ENCODE measurements at regions not wholly inside any gene's neighbourhood (a gene's known extent, or its start where the extent isn't known, plus 50 kb on each side); places are given as distances from the start of the nearest gene placed in this dataset.

- Histone ChIP-seq H3K9ac (ENCODE audit: insufficient read depth in 1 of 2, low read length in 2 of 2) (no peak overlapping the region), H3K27ac (ENCODE audit: low read depth in 1 of 2, low read length in 1 of 2) (no peak overlapping the region), H3K4me1 (ENCODE audit: control insufficient read depth in 5 of 5, insufficient read depth in 5 of 5, low read length in 5 of 5) (no peaks in the 10 kb centered on the region), H3K4me3 (no peak overlapping the region), H3K9me3 (ENCODE audit: control insufficient read depth in 4 of 4, insufficient read depth in 3 of 4, low read length in 3 of 4) (peaks cover 0 to 5% (median 2%) of the 10 kb centered on the region in 4 donors), H3K36me3 (ENCODE audit: control insufficient read depth in 4 of 4, insufficient read depth in 4 of 4, low read length in 4 of 4) (no peaks in the 10 kb centered on the region), H3K27me3 (ENCODE audit: control insufficient read depth in 3 of 3, insufficient read depth in 3 of 3, low read length in 2 of 3) (no peaks in the 10 kb centered on the region)
- ATAC-seq (ENCODE audit: insufficient read depth, low FRiP score): no peak
- TF ChIP-seq CTCF (IDR thresholded peaks at IDR 0.05; ENCODE audit: control extremely low read depth, extremely low read depth): no peak
- no peak for DNase-seq
- WGBS, 2 donors: 54 to 63% methylated on average over 11 of the region's 11 CpGs
Measured at GRCh38 chr12:107287436-107288413, 194.4 kb upstream of the CRY1 start.

GRCh38 chr12:107288414-107289127 lies 195.2 kb upstream of the CRY1 start:
- no peak for ATAC-seq (ENCODE audit: insufficient read depth, low FRiP score)
- 67 to 80% methylated on average over 15 of the region's 15 CpGs for WGBS, 2 donors
- TF ChIP-seq CTCF (IDR thresholded peaks at IDR 0.05; ENCODE audit: control extremely low read depth, extremely low read depth): no peak
- Histone ChIP-seq H3K9me3 (ENCODE audit: control insufficient read depth in 4 of 4, insufficient read depth in 3 of 4, low read length in 3 of 4) (peaks cover 0 to 5% (median under 1%) of the 10 kb centered on the region in 4 donors), H3K4me1 (ENCODE audit: control insufficient read depth in 5 of 5, insufficient read depth in 5 of 5, low read length in 5 of 5) (no peaks in the 10 kb centered on the region), H3K27ac (ENCODE audit: low read depth in 1 of 2, low read length in 1 of 2) (no peak overlapping the region), H3K4me3 (no peak overlapping the region), H3K27me3 (ENCODE audit: control insufficient read depth in 3 of 3, insufficient read depth in 3 of 3, low read length in 2 of 3) (no peaks in the 10 kb centered on the region), H3K36me3 (ENCODE audit: control insufficient read depth in 4 of 4, insufficient read depth in 4 of 4, low read length in 4 of 4) (no peaks in the 10 kb centered on the region), H3K9ac (ENCODE audit: insufficient read depth in 1 of 2, low read length in 2 of 2) (no peak overlapping the region)
- DNase-seq: peak in 1 of 3 donors; percentile 9

- Histone ChIP-seq H3K27me3 (ENCODE audit: control insufficient read depth in 3 of 3, insufficient read depth in 3 of 3, low read length in 2 of 3) (peaks cover 0 to 3% (median 0%) of the 10 kb centered on the region in 3 donors), H3K4me1 (ENCODE audit: control insufficient read depth in 5 of 5, insufficient read depth in 5 of 5, low read length in 5 of 5) (no peaks in the 10 kb centered on the region), H3K36me3 (ENCODE audit: control insufficient read depth in 4 of 4, insufficient read depth in 4 of 4, low read length in 4 of 4) (no peaks in the 10 kb centered on the region), H3K9me3 (ENCODE audit: control insufficient read depth in 4 of 4, insufficient read depth in 3 of 4, low read length in 3 of 4) (no peaks in the 10 kb centered on the region), H3K9ac (ENCODE audit: insufficient read depth in 1 of 2, low read length in 2 of 2) (no peak overlapping the region), H3K4me3 (no peak overlapping the region), H3K27ac (ENCODE audit: low read depth in 1 of 2, low read length in 1 of 2) (no peak overlapping the region)
- DNase-seq (no peak), ATAC-seq (ENCODE audit: insufficient read depth, low FRiP score) (no peak)
- no peak for TF ChIP-seq CTCF (IDR thresholded peaks at IDR 0.05; ENCODE audit: control extremely low read depth, extremely low read depth)
- 89 to 94% methylated on average over 7 of the region's 7 CpGs for WGBS, 2 donors
Measured at GRCh38 chr12:107291018-107291417, 197.7 kb upstream of the CRY1 start.

All from lung (tissue), 11 donors.